DMS153 (cell line): ENCODE measurements at regions not wholly inside any gene's neighbourhood (a gene's known extent, or its start where the extent isn't known, plus 50 kb on each side); places are given as distances from the start of the nearest gene placed in this dataset.
"Not testable (repeated sequence)": the region's sequence is repeated elsewhere in the genome, so short reads cannot be mapped to it uniquely, and the experiment has no call there.

Experiments used
- DNase-seq: peaks from one replicate; lab custom pipeline; 2025; lab: John Stamatoyannopoulos, UW

GRCh38 chr3:66633402-66634381 is 132.9 kb upstream of the LRIG1 start:
- peak; percentile 77 for DNase-seq

- no peak for DNase-seq
These were observed 137.9 kb upstream of the LRIG1 start for GRCh38 chr3:66638717-66639116.

GRCh38 chr3:66639809-66640356 is 139.1 kb upstream of the LRIG1 start:
- no peak for DNase-seq

- DNase-seq, result no peak
These were observed 141.2 kb upstream of the LRIG1 start for GRCh38 chr3:66642019-66642418.

- no peak for DNase-seq
These were observed 141.7 kb upstream of the LRIG1 start for GRCh38 chr3:66642484-66642883.

GRCh38 chr3:66644549-66644948 is 143.7 kb upstream of the LRIG1 start:
- DNase-seq, result no peak

GRCh38 chr3:66648975-66649374 is 148.2 kb upstream of the LRIG1 start:
- DNase-seq, result no peak

GRCh38 chr3:66651520-66651919 is 150.7 kb upstream of the LRIG1 start:
- not testable (repeated sequence) for DNase-seq

GRCh38 chr3:66652100-66652499 is 151.3 kb upstream of the LRIG1 start:
- not testable (repeated sequence) for DNase-seq

GRCh38 chr3:66655044-66655443 is 154.2 kb upstream of the LRIG1 start:
- no peak for DNase-seq

- DNase-seq, result no peak
These were observed 154.8 kb upstream of the LRIG1 start for GRCh38 chr3:66655671-66656070.

- no peak for DNase-seq
These were observed 155.8 kb upstream of the LRIG1 start for GRCh38 chr3:66656609-66657008.

GRCh38 chr3:66659056-66659455 is 158.2 kb upstream of the LRIG1 start:
- DNase-seq, result no peak

GRCh38 chr3:66661628-66662027 is 160.8 kb upstream of the LRIG1 start:
- DNase-seq, result no peak

- no peak for DNase-seq
These were observed 162.1 kb upstream of the LRIG1 start for GRCh38 chr3:66662894-66663293.

- DNase-seq, result no peak
These were observed 164.3 kb upstream of the LRIG1 start for GRCh38 chr3:66665021-66665695.

GRCh38 chr3:66666362-66666761 is 165.5 kb upstream of the LRIG1 start:
- no peak for DNase-seq

GRCh38 chr3:66667263-66667662 is 166.4 kb upstream of the LRIG1 start:
- DNase-seq, result no peak

- no peak for DNase-seq
These were observed 170.5 kb upstream of the LRIG1 start for GRCh38 chr3:66671291-66671690.

GRCh38 chr3:66672830-66673229 is 172.0 kb upstream of the LRIG1 start:
- DNase-seq, result no peak

GRCh38 chr3:66673293-66673692 is 172.5 kb upstream of the LRIG1 start:
- no peak for DNase-seq

GRCh38 chr3:66675366-66675765 is 174.5 kb upstream of the LRIG1 start:
- DNase-seq, result no peak
